Gastrocnemius medialis (tissue), 4 donors: ENCODE measurements at regions not wholly inside any gene's neighbourhood (a gene's known extent, or its start where the extent isn't known, plus 50 kb on each side); places are given as distances from the start of the nearest gene placed in this dataset.

ENCODE experiments used
- ATAC-seq, 2 donors: fragments of 150-250 bp; one replicate each; pipeline ENCODE4 v1.9.1; 2016
- DNase-seq, 2 donors: peaks; one replicate each; pipeline ENCODE4 v3.0.0-alpha.2; 2019
- H3K27ac ChIP-seq, 4 donors: fragments of 200-600 bp; sonication (generic); 1 replicate in 1 of 4; 2 replicates in 3 of 4; pipeline ENCODE4 v1.5.1; 2016 to 2018; ENCODE audit warnings: mild to moderate bottlenecking in 2 of 4, moderate library complexity in 1 of 4
- H3K27me3 ChIP-seq, 3 donors: fragments of 200-600 bp; sonication (generic) in 2 of 3; 1 replicate in 1 of 3; 2 replicates in 2 of 3; pipeline versions ENCODE4 v1.5.1 to v1.6.0; 2016 to 2019; ENCODE audit warnings: mild to moderate bottlenecking in 1 of 3, moderate library complexity in 1 of 3
- H3K36me3 ChIP-seq, 2 donors: fragments of 200-600 bp; sonication (generic) in 1 of 2; one replicate each; pipeline ENCODE4 v1.5.1; 2017 to 2018
- H3K4me1 ChIP-seq, 2 donors: fragments of 200-600 bp; sonication (generic) in 1 of 2; one replicate each; pipeline ENCODE4 v1.5.1; 2016 to 2017; ENCODE audit warnings: mild to moderate bottlenecking in 2 of 2
- H3K4me3 ChIP-seq, 4 donors: fragments of 200-600 bp; sonication (generic) in 3 of 4; 1 replicate in 1 of 4; 2 replicates in 3 of 4; pipeline ENCODE4 v1.5.1; 2016 to 2019; ENCODE audit warnings: mild to moderate bottlenecking in 2 of 4
- H3K9me3 ChIP-seq, 3 donors: fragments of 200-600 bp; sonication (generic) in 2 of 3; 1 replicate in 1 of 3; 2 replicates in 2 of 3; pipeline ENCODE4 v1.5.1; 2016 to 2019
- CTCF ChIP-seq, 5 experiments: fragments of 450-650 bp in 3 of 5; fragments of 200-600 bp in 2 of 5; sonication (generic) in 2 of 5; IDR thresholded peaks in 4 of 5; conservative IDR thresholded peaks in 1 of 5; 1 replicate in 4 of 5; 2 replicates in 1 of 5; pipeline ENCODE4 v1.5.1; 2016 to 2019; ENCODE audit warnings: antibody characterized with exemption in 5 of 5, mild to moderate bottlenecking in 3 of 5, moderate library complexity in 3 of 5
- POLR2A ChIP-seq, 2 donors: fragments of 450-650 bp; IDR thresholded peaks; one replicate each; pipeline ENCODE4 v1.6.1; 2017; ENCODE audit warnings: antibody characterized with exemption in 2 of 2, mild to moderate bottlenecking in 2 of 2, moderate library complexity in 2 of 2
- in situ Hi-C, 4 donors: fragments of 200-750 bp; cut with MboI; loops; one replicate each; pipeline versions ENCODE4 v1.15.0 to v1.8.0; 2017; ENCODE audit warnings: low sequenced_read_pairs in 4 of 4
- intact Hi-C: fragments of 100-400 bp; cut with DNase I; formaldehyde crosslinking; loops from one replicate; pipeline ENCODE4 v1.15.1; 2023; ENCODE audit warnings: low total_unique reads

- in situ Hi-C loops (no loop called here), intact Hi-C loops (no loop called here)
- TF ChIP-seq POLR2A (IDR thresholded peaks at IDR 0.05) (no peak), CTCF (IDR thresholded peaks at IDR 0.05 in 4 of 5, conservative IDR thresholded peaks at IDR 0.05 in 1 of 5) (no peak)
- Histone ChIP-seq H3K27me3 (peaks cover 4 to 27% (median 16%) of the 10 kb centered on the region in 3 donors), H3K36me3 (no peaks in the 10 kb centered on the region), H3K4me1 (no peaks in the 10 kb centered on the region), H3K9me3 (no peaks in the 10 kb centered on the region), H3K27ac (no peak overlapping the region), H3K4me3 (no peak overlapping the region)
- ATAC-seq (no peak), DNase-seq (no peak)
These were observed 336.0 kb downstream of the RRAGC start for GRCh38 chr1:38523568-38523939.

- no peaks in the 10 kb centered on the region for H3K9me3 ChIP-seq
- H3K27ac ChIP-seq: no peak overlapping the region
- in situ Hi-C loops (no loop called here), intact Hi-C loops (no loop called here)
- H3K4me3 ChIP-seq: no peak overlapping the region
- no peak for TF ChIP-seq POLR2A (IDR thresholded peaks at IDR 0.05)
- no peak for TF ChIP-seq CTCF (IDR thresholded peaks at IDR 0.05 in 4 of 5, conservative IDR thresholded peaks at IDR 0.05 in 1 of 5)
- ATAC-seq (no peak), DNase-seq (no peak)
- no peaks in the 10 kb centered on the region for H3K4me1 ChIP-seq
- H3K27me3 ChIP-seq: peaks cover 4 to 25% (median 16%) of the 10 kb centered on the region in 3 donors
- no peaks in the 10 kb centered on the region for H3K36me3 ChIP-seq
These were observed 336.5 kb downstream of the RRAGC start for GRCh38 chr1:38522915-38523567.

DNA sequence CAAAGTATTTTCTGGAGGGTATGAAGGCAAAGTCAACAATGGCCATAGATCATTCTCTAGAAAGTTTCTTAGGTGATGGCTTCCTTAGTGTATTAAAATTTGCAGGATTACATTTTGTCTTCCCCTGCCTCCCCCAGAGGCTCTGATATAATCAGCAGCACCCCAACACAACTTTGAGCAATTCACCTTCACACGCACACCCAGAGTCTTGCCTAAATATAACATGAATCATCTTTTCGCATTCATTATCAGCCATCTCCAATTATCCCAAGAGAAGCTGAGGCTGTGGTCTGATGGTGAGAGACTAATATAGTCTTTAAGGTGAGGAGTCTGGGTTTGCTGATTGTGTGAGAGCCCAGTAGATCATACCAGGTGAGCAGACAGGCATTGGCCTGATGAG, 343.0 kb downstream of the RRAGC start:
- intact Hi-C loops (no loop called here), in situ Hi-C loops (no loop called here)
- peaks cover 2 to 9% (median 5%) of the 10 kb centered on the region in 3 donors for H3K27me3 ChIP-seq
- no peaks in the 10 kb centered on the region for H3K36me3 ChIP-seq
- H3K9me3 ChIP-seq: no peaks in the 10 kb centered on the region
- no peaks in the 10 kb centered on the region for H3K4me1 ChIP-seq
- no peak overlapping the region for H3K4me3 ChIP-seq
- no peak overlapping the region for H3K27ac ChIP-seq
- no peak for TF ChIP-seq CTCF (IDR thresholded peaks at IDR 0.05 in 4 of 5, conservative IDR thresholded peaks at IDR 0.05 in 1 of 5)
- no peak for TF ChIP-seq POLR2A (IDR thresholded peaks at IDR 0.05)
- no peak for ATAC-seq
- DNase-seq: no peak

- H3K9me3 ChIP-seq: no peaks in the 10 kb centered on the region
- intact Hi-C loops: no loop called here
- H3K27ac ChIP-seq: no peak overlapping the region
- H3K4me1 ChIP-seq: no peaks in the 10 kb centered on the region
- H3K4me3 ChIP-seq: no peak overlapping the region
- DNase-seq: no peak
- H3K36me3 ChIP-seq: no peaks in the 10 kb centered on the region
- no peak for ATAC-seq
- in situ Hi-C loops: no loop called here
- TF ChIP-seq CTCF (IDR thresholded peaks at IDR 0.05 in 4 of 5, conservative IDR thresholded peaks at IDR 0.05 in 1 of 5): no peak
- H3K27me3 ChIP-seq: peaks cover 0 to 27% (median 10%) of the 10 kb centered on the region in 3 donors
These were observed 346.8 kb downstream of the RRAGC start for GRCh38 chr1:38512789-38513188.
